Stimulated activated naive CD8-positive, alpha-beta T cell treated with anti-CD3 and anti-CD28 coated beads, Interleukin-15, Interleukin-2, amounts not matched to agents 100 U/mL and 50 U/mL, for 24 hours (primary cell): ENCODE measurements at regions not wholly inside any gene's neighbourhood (a gene's known extent, or its start where the extent isn't known, plus 50 kb on each side); places are given as distances from the start of the nearest gene placed in this dataset.

ENCODE experiments used
- ATAC-seq: fragments of 150-1000 bp; cut with Tn5 transposase; one replicate; pipeline ENCODE4 v1.10.0; 2021
- DNase-seq: peaks from one replicate; pipeline ENCODE4 v3.0.0; 2021

DNA sequence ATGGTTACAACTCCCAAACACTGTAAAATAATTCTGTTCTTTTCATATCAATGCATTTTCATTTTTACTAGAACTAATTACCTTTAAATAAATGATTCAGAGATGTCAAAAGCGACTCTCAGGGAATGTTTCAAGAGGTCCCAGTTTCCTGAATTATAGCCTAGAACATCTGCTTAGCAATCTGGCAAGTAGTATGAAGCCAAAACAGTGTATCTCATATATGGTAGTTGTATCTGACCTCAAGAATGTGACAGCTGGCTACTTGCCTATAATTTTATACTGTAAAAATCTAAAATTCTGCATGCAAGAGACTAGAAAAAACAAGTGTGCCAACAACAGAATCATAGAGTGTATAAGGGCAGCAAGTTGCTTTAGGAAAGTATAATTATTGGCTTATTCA is 187.7 kb upstream of the POU5F2 start:
- no peak for DNase-seq
- ATAC-seq, result no peak

DNA sequence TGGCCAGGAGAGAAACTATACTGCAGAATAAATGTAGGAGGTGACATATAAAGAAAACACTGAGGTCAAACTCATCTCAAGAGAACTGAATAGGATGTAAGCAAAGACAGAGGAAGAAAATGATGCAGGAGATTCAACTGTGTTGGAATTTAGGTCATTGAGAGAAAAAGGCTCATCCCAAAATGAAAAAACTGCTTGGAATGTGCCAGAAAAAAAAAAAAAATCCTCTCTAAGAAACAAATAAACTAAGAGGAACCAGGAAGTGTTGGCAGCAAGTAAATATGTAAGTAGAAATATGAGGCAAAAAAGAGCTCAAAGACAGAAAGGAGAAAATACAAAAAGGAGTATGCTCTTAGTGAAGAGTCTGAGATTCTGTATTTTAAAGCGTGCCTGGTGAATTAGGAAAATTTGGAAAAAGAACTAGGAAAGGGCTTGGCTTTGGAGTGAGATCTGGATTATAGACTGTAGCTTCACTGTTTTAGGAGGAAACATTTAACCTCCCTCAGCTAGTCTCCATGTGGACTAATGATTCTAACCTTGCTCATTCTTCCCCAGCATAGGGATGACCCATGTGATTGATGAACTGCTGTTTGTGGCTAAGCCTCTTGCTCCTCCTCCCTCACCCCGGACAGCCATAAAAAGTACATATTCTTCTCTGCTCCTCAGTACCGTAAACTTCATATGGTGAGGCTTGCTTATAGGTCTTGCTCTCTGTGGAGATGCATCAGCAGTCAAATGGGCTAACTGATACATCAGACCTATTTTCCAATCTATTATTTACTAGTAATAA is 185.6 kb upstream of the POU5F2 start:
- no peak for DNase-seq

DNA sequence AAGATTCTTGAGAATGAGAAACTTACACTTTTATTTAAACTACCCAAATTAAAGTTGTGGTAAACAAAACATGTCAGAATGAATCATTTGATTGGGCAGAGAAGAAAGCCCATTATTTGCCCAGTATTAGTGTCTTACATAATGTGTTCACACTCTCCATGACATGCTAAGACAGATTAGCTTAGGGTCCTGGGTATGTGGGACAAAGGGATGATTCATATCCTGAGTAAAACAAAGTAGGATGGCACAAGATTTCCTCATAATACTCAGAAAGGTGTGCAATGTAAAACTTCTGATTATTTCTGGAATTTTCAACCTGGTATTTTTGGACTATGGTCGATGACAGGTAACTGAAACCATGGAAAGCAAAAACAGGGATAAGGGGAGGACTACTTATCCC is 183.9 kb upstream of the POU5F2 start:
- no peak for ATAC-seq
- no peak for DNase-seq

More for the DNA sequence above, 185.6 kb upstream of the POU5F2 start:
- no peak for ATAC-seq

DNA sequence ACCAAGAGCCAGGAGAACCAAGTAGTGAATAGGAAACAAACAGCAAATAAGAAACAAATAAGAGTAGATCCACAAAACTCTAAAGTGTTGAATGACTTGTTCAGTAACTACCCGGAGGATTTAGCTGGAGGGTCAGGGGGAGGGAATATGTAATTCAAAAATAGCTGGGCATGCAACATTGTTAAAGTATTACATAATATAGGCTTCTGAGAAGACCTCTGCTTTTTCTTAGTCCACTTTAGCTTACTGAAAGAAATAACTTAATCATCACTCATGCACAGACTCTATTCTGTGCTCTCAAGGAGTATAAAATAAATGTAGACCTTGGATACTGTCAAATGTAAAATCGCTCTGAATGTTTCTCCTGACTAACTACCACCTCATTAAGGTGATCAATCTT is 183.2 kb upstream of the POU5F2 start:
- DNase-seq, result no peak
- ATAC-seq, result no peak

GRCh38 chr5:93922551-93922950 is 181.2 kb upstream of the POU5F2 start:
- no peak for ATAC-seq
- no peak for DNase-seq

DNA sequence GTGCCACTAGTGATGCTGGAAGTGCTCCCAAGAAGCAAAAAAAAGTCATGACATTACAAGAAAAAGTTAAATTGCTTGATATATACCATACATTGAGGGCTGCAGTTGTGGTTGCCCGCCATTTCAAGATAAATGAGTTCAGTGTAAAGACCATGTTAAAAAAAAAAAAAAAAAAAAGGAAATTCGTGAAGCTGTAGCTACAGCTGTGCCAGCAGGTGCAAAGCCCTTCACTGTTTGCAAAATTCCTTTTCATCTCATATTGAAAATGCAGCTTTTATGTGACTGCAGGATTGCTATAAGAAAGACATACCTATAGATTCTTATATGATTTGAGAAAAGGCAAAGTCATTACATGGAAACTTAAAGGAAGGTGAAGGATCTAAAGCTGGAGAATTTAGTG is 179.6 kb upstream of the POU5F2 start:
- ATAC-seq, result no peak
- no peak for DNase-seq

DNA sequence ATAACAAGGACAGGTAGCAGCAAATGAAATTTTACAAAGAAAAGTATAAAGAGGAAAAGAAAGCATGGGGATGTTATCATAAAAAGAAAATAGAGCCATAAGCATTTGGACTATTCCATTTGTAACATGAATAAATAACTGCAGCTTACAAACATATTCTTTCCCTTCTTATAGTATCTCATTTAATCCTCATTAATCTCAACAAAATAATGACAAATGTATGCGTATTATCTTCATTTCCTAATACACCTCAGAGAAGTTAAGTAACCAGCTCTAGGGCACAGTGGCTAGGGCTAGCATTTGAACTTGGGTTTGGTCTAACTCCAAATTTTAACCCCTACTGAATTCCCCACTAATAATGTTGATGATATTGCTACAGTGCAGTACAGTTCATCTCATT is 175.5 kb upstream of the POU5F2 start:
- ATAC-seq (no peak), DNase-seq (no peak)

DNA sequence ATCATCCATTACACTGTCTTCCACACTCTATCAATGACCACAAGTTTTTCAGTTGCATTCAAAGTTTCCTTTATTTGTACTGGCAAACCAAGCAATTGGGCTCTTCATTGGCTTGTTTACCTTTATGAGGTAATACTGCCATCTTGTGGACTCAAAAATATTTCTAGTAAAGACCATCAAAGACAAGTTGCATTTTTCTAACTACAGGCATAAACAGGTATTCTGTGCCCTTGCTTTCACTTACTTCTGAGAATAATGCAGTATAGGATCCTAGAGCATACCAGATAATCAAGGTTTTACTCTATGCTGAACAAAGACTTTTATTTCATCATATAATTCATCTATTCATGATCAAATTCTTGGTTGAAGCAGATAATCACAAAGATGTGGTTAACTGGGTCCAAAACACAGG is 173.7 kb upstream of the POU5F2 start:
- DNase-seq (no peak), ATAC-seq (peak; percentile 73)

GRCh38 chr5:93911609-93912008 is 170.2 kb upstream of the POU5F2 start:
- DNase-seq (no peak), ATAC-seq (no peak)

GRCh38 chr5:93909356-93909755 is 168.0 kb upstream of the POU5F2 start:
- ATAC-seq, result no peak
- DNase-seq, result no peak

DNA sequence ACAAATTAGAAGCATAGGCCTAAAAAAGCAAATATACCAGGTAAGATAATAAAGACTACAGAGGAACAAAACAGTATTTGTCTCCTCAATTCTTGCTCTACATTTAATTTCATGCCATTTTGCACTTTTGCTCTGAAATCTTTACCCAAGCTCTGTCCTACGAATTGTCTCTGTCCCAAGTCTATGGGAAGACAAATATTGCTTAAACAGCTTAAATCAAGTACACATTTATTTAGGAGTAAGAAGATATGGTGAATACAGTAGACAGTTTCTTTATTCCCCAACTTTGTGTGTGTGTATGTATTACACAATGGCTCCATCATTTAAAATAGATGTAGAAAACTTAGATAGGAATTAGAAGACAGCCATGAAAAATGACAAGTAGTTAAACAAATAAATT is 163.5 kb upstream of the POU5F2 start:
- no peak for ATAC-seq
- DNase-seq, result no peak

DNA sequence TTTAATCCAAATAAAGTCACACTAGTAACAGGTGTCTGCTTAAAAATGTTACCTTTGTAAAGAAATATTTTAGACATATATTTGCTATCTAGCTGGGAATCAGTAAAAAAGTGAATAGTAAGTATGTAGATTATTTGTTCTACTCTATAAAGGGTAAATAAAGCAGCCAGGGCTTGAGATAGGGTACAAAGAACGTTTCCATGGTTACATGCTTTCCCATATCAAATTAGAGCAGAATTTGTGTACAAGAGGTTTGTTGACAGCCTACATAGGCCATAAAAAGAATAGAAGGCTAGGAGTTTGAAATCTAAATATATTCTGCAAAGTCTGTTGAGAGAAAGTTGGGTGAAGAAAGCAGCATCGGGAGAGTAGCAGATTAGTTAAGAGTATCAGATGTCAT is 160.9 kb upstream of the POU5F2 start:
- ATAC-seq, result no peak

GRCh38 chr5:93899026-93899600 is 157.7 kb upstream of the POU5F2 start:
- DNase-seq, result no peak
- peak; percentile 43 for ATAC-seq

More for the DNA sequence above, 160.9 kb upstream of the POU5F2 start:
- DNase-seq, result no peak

- no peak for DNase-seq
- ATAC-seq, result no peak
These were observed 153.4 kb upstream of the POU5F2 start for GRCh38 chr5:93894601-93895354.

- DNase-seq (no peak), ATAC-seq (no peak)
These were observed 151.7 kb upstream of the POU5F2 start for GRCh38 chr5:93893075-93893474.

DNA sequence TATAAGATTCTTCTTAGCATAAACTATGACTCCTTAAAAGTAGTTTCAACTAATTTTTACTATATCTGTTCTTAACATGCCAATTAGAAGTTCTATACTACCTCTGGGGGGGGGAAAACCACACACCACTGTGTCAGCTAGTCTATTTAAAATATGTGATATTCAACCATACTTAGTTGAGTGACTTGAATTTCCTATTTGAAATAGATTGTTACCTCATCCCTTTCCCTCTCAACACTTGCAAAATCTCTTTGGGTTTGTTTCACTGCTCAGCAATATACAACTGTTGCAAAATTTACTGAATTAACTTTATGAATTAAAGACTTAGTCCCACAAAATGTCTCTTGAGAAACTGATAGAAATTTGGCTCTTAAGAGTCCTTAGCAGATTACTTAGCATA is 151.1 kb upstream of the POU5F2 start:
- ATAC-seq (no peak), DNase-seq (no peak)

DNA sequence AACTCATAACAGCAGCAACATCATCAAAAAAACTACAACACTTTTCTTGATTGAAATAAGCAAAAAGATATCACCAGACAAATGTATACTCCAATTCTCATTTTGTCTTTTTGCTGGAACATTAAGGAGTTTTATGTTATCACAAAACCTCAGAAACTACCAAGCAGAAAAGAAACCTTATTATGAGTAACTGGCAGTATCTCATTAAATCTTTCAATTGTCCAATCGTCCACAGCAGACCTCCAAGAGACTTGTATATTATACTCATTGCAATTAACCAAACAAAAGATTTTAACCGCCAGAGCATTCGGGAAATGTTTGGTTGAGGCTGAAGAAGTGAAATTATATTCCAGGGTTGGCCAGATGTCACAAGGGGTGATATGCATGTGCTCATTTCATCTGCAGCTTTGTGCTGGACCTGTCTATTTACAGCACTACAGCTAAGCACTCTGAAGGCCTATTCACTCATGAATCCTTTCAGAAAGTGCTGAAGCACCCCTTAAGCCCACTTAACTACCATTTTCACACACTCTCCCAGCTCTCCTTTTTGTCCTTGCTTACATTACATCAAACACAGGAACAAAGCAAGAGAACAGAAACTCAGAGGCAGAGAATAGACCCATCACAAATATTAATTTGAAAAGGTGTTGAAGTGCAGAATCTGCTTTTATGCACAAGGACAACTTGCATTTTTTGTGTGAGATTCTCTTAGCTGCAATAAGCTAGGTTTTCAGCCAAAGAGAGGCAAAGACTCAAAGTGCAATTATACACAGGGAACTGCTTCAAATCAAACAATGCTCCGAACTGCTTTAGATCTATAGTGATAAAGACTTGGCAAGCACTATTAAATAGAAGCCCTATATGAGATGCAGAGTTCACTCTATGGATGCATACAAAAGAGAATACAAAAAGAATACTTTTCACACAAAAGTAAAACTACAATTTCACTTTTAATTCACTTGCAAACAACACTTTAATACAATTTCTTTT is 150.4 kb upstream of the POU5F2 start:
- no peak for ATAC-seq
- no peak for DNase-seq

DNA sequence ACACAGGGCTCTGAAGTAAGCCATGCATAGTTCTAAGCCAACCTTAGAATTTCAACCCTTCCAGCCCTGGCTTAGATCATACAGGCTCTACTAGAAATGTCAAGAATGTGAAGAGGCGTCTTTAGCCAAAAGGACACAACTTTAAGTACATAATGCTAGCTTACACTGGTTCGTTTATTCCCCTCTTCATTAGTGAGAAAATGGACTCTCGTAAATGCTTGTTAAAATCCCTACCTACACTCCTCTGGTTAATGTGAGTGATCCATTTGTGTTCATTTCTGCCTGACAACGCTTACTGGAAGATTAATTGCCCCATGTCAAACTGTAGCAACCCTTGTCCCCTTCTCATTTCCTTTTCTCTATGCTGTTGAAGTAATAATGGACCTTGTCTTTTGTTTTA is 149.3 kb upstream of the POU5F2 start:
- no peak for DNase-seq

DNA sequence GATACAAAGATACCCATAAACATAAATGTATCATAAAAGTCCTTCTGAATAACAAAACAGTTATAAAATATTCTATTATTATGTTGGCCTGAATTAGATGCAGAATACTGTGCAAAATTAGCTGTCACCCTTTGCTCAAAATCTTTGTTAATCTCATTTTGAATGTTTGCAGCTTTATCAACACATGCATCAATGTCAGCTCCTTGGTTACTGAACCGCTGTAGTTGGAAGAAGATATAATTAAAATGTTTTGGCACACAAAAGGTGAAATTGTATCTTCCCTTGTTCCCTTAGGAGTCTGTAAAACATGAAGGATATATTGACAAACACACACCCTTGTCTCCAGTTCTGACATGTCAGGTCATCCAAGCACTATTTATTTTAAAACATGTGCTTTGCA is 146.3 kb upstream of the POU5F2 start:
- DNase-seq, result no peak

More for the DNA sequence above, 149.3 kb upstream of the POU5F2 start:
- no peak for ATAC-seq

GRCh38 chr5:93886917-93887361 is 145.5 kb upstream of the POU5F2 start:
- no peak for DNase-seq
- ATAC-seq, result no peak

More for the DNA sequence above, 146.3 kb upstream of the POU5F2 start:
- ATAC-seq, result no peak

GRCh38 chr5:93886098-93886806 is 144.9 kb upstream of the POU5F2 start:
- no peak for ATAC-seq
- DNase-seq, result no peak
